ENCODE measurements at regions not wholly inside any gene's neighbourhood (a gene's known extent, or its start where the extent isn't known, plus 50 kb on each side); places are given as distances from the start of the nearest gene placed in this dataset.
A peak's percentile ranks its signal among the peaks of the same experiment; 100 is the strongest.
"Not testable (repeated sequence)": the region's sequence is repeated elsewhere in the genome, so short reads cannot be mapped to it uniquely, and the experiment has no call there.

DNA sequence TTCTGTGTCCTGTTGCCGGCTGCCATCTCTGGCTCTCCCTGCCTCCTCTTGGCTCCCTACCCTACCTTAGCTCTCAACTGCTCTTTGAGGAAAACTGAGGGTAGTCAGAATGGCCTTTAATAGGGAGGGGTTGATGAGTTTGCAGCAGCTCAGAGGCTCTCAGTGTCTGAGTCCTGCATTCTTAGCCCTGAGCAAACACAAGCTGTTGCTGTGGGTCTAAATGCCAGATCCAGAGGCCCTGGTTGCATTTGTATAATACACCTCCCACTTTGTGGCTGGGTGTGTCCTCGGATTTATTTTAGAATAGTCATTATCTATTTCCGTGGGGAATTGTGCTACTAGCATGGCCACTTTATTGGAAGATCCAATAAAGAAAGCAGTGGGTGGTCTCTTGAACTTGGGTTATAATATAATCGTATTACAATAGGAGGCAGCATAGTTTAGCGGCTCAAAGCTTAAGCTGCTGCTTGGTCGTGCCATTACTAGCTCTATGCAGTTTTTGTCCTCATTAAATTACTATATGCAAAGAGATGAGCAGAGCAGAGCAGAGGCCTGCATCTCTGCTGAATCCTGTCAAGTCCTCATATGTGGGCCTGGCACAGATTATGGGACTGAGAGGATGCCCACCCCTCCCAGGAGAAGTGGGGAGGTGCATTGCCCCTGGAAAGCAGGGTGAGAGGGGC lies 175.5 kb downstream of the BCL2L11 start:
- H3K4me1 ChIP-seq (ENCODE audit: control insufficient read depth, extremely low read depth, insufficient read depth, low read length); H3K79me2 ChIP-seq (ENCODE audit: control insufficient read depth, insufficient read depth, low read length); H3K27ac ChIP-seq (ENCODE audit: insufficient read depth, low read length); H3K9ac ChIP-seq (ENCODE audit: insufficient read depth, low read length); DNase-seq (ENCODE audit: low read depth in 2 of 2); H3K9me3 ChIP-seq (ENCODE audit: control insufficient read depth, insufficient read depth, low read depth, low read length); H2AFZ ChIP-seq (ENCODE audit: low read length); H3K4me2 ChIP-seq (ENCODE audit: extremely low read depth, insufficient read depth, low read length); H3K36me3 ChIP-seq (ENCODE audit: control insufficient read depth, insufficient read depth, low read length); H3K27me3 ChIP-seq (ENCODE audit: control insufficient read depth, insufficient read depth, low read length); H4K20me1 ChIP-seq (ENCODE audit: control insufficient read depth, extremely low read depth, insufficient read depth, low read length); H3K4me3 ChIP-seq (replicated peaks in 1 of 4; ENCODE audit: control extremely low read depth in 1 of 4, insufficient read depth in 1 of 4, low read depth in 3 of 4, low read length in 4 of 4): not testable (repeated sequence)

- H4K20me1 ChIP-seq (ENCODE audit: control insufficient read depth, extremely low read depth, insufficient read depth, low read length); H3K27me3 ChIP-seq (ENCODE audit: control insufficient read depth, insufficient read depth, low read length); DNase-seq (ENCODE audit: low read depth in 2 of 2); H3K27ac ChIP-seq (ENCODE audit: insufficient read depth, low read length); H3K4me1 ChIP-seq (ENCODE audit: control insufficient read depth, extremely low read depth, insufficient read depth, low read length); H3K4me2 ChIP-seq (ENCODE audit: extremely low read depth, insufficient read depth, low read length); H3K36me3 ChIP-seq (ENCODE audit: control insufficient read depth, insufficient read depth, low read length); H3K9ac ChIP-seq (ENCODE audit: insufficient read depth, low read length); H2AFZ ChIP-seq (ENCODE audit: low read length); H3K79me2 ChIP-seq (ENCODE audit: control insufficient read depth, insufficient read depth, low read length); H3K9me3 ChIP-seq (ENCODE audit: control insufficient read depth, insufficient read depth, low read depth, low read length); H3K4me3 ChIP-seq (replicated peaks in 1 of 4; ENCODE audit: control extremely low read depth in 1 of 4, insufficient read depth in 1 of 4, low read depth in 3 of 4, low read length in 4 of 4): not testable (repeated sequence)
These were observed 176.4 kb downstream of the BCL2L11 start for GRCh38 chr2:111297128-111297527.

- not testable (repeated sequence) for H4K20me1 ChIP-seq (ENCODE audit: control insufficient read depth, extremely low read depth, insufficient read depth, low read length); H3K9ac ChIP-seq (ENCODE audit: insufficient read depth, low read length); H3K27me3 ChIP-seq (ENCODE audit: control insufficient read depth, insufficient read depth, low read length); H2AFZ ChIP-seq (ENCODE audit: low read length); H3K4me3 ChIP-seq (replicated peaks in 1 of 4; ENCODE audit: control extremely low read depth in 1 of 4, insufficient read depth in 1 of 4, low read depth in 3 of 4, low read length in 4 of 4); H3K4me2 ChIP-seq (ENCODE audit: extremely low read depth, insufficient read depth, low read length); H3K79me2 ChIP-seq (ENCODE audit: control insufficient read depth, insufficient read depth, low read length); H3K4me1 ChIP-seq (ENCODE audit: control insufficient read depth, extremely low read depth, insufficient read depth, low read length); H3K27ac ChIP-seq (ENCODE audit: insufficient read depth, low read length); DNase-seq (ENCODE audit: low read depth in 2 of 2); H3K36me3 ChIP-seq (ENCODE audit: control insufficient read depth, insufficient read depth, low read length); H3K9me3 ChIP-seq (ENCODE audit: control insufficient read depth, insufficient read depth, low read depth, low read length)
These were observed 178.2 kb downstream of the BCL2L11 start for GRCh38 chr2:111298927-111299326.

- DNase-seq (ENCODE audit: low read depth in 2 of 2); H3K9me3 ChIP-seq (ENCODE audit: control insufficient read depth, insufficient read depth, low read depth, low read length); H3K27me3 ChIP-seq (ENCODE audit: control insufficient read depth, insufficient read depth, low read length); H3K9ac ChIP-seq (ENCODE audit: insufficient read depth, low read length); H3K79me2 ChIP-seq (ENCODE audit: control insufficient read depth, insufficient read depth, low read length); H2AFZ ChIP-seq (ENCODE audit: low read length); H3K4me2 ChIP-seq (ENCODE audit: extremely low read depth, insufficient read depth, low read length); H4K20me1 ChIP-seq (ENCODE audit: control insufficient read depth, extremely low read depth, insufficient read depth, low read length); H3K27ac ChIP-seq (ENCODE audit: insufficient read depth, low read length); H3K36me3 ChIP-seq (ENCODE audit: control insufficient read depth, insufficient read depth, low read length); H3K4me1 ChIP-seq (ENCODE audit: control insufficient read depth, extremely low read depth, insufficient read depth, low read length); H3K4me3 ChIP-seq (replicated peaks in 1 of 4; ENCODE audit: control extremely low read depth in 1 of 4, insufficient read depth in 1 of 4, low read depth in 3 of 4, low read length in 4 of 4): not testable (repeated sequence)
These were observed 178.9 kb downstream of the BCL2L11 start for GRCh38 chr2:111299635-111300034.

GRCh38 chr2:111301677-111302076 lies 181.0 kb downstream of the BCL2L11 start:
- DNase-seq (ENCODE audit: low read depth in 2 of 2); H3K4me1 ChIP-seq (ENCODE audit: control insufficient read depth, extremely low read depth, insufficient read depth, low read length); H3K4me2 ChIP-seq (ENCODE audit: extremely low read depth, insufficient read depth, low read length); H3K27ac ChIP-seq (ENCODE audit: insufficient read depth, low read length); H3K36me3 ChIP-seq (ENCODE audit: control insufficient read depth, insufficient read depth, low read length); H3K79me2 ChIP-seq (ENCODE audit: control insufficient read depth, insufficient read depth, low read length); H3K27me3 ChIP-seq (ENCODE audit: control insufficient read depth, insufficient read depth, low read length); H3K9ac ChIP-seq (ENCODE audit: insufficient read depth, low read length); H2AFZ ChIP-seq (ENCODE audit: low read length); H3K4me3 ChIP-seq (replicated peaks in 1 of 4; ENCODE audit: control extremely low read depth in 1 of 4, insufficient read depth in 1 of 4, low read depth in 3 of 4, low read length in 4 of 4); H4K20me1 ChIP-seq (ENCODE audit: control insufficient read depth, extremely low read depth, insufficient read depth, low read length); H3K9me3 ChIP-seq (ENCODE audit: control insufficient read depth, insufficient read depth, low read depth, low read length): not testable (repeated sequence)

- not testable (repeated sequence) for H3K9me3 ChIP-seq (ENCODE audit: control insufficient read depth, insufficient read depth, low read depth, low read length); H2AFZ ChIP-seq (ENCODE audit: low read length); H3K9ac ChIP-seq (ENCODE audit: insufficient read depth, low read length); H3K27ac ChIP-seq (ENCODE audit: insufficient read depth, low read length); H3K4me2 ChIP-seq (ENCODE audit: extremely low read depth, insufficient read depth, low read length); H3K4me1 ChIP-seq (ENCODE audit: control insufficient read depth, extremely low read depth, insufficient read depth, low read length); H4K20me1 ChIP-seq (ENCODE audit: control insufficient read depth, extremely low read depth, insufficient read depth, low read length); H3K79me2 ChIP-seq (ENCODE audit: control insufficient read depth, insufficient read depth, low read length); H3K36me3 ChIP-seq (ENCODE audit: control insufficient read depth, insufficient read depth, low read length); H3K4me3 ChIP-seq (replicated peaks in 1 of 4; ENCODE audit: control extremely low read depth in 1 of 4, insufficient read depth in 1 of 4, low read depth in 3 of 4, low read length in 4 of 4); H3K27me3 ChIP-seq (ENCODE audit: control insufficient read depth, insufficient read depth, low read length)
- peak in 1 of 2 donors; percentile 20 for DNase-seq (ENCODE audit: low read depth in 2 of 2)
These were observed 181.9 kb downstream of the BCL2L11 start for GRCh38 chr2:111302397-111303218.
